Testis (tissue), 2 donors: ENCODE measurements at regions not wholly inside any gene's neighbourhood (a gene's known extent, or its start where the extent isn't known, plus 50 kb on each side); places are given as distances from the start of the nearest gene placed in this dataset.
"Not testable (repeated sequence)": the region's sequence is repeated elsewhere in the genome, so short reads cannot be mapped to it uniquely, and the experiment has no call there.

ENCODE experiments used
- DNase-seq: peaks from one replicate; pipeline ENCODE4 v3.0.0-alpha.2; 2019
- H3K27ac ChIP-seq, 2 donors: fragments of 200-600 bp; sonication (generic); one replicate each; pipeline ENCODE4 v1.5.1; 2019
- H3K27me3 ChIP-seq: fragments of 200-600 bp; sonication (generic); one replicate; pipeline ENCODE4 v1.5.1; 2019
- H3K36me3 ChIP-seq: fragments of 200-600 bp; sonication (generic); one replicate; pipeline ENCODE4 v1.5.1; 2017; ENCODE audit warnings: low read depth; ENCODE audit errors: missing control alignments
- H3K4me1 ChIP-seq: fragments of 200-600 bp; sonication (generic); one replicate; pipeline ENCODE4 v1.5.1; 2019
- H3K4me3 ChIP-seq, 2 donors: fragments of 200-600 bp; sonication (generic); one replicate each; pipeline ENCODE4 v1.5.1; 2017 to 2019
- H3K9me3 ChIP-seq: fragments of 200-600 bp; sonication (generic); one replicate; pipeline ENCODE4 v1.5.1; 2017
- POLR2A ChIP-seq: fragments of 450-650 bp; IDR thresholded peaks from one replicate; pipeline ENCODE4 v1.6.1; 2017; ENCODE audit warnings: antibody characterized with exemption, mild to moderate bottlenecking, moderate library complexity
- WGBS, 2 donors: methylation state at CpG; one replicate each; pipeline ENCODE4 v1.1.5; 2018; 5-methylcytosine and 5-hydroxymethylcytosine counted together
- intact Hi-C: fragments of 100-400 bp; cut with DNase I; formaldehyde crosslinking; loops from one replicate; pipeline ENCODE4 v1.15.1; 2023; ENCODE audit warnings: low total_unique reads
- TF ChIP-seq, protein P1 (sequence below), 3 experiments: fragments of 450-650 bp in 2 of 3; fragments of 200-600 bp in 1 of 3; sonication (generic) in 1 of 3; IDR thresholded peaks; one replicate each; pipeline ENCODE4 v1.5.1; 2016 to 2019; ENCODE audit warnings: antibody characterized with exemption in 3 of 3, mild to moderate bottlenecking in 2 of 3, moderate library complexity in 1 of 3

GRCh38 chr13:54033323-54033861 lies 1004.8 kb downstream of the OLFM4 start:
- Histone ChIP-seq H3K9me3 (no peaks in the 10 kb centered on the region), H3K4me3 (no peak overlapping the region), H3K36me3 (no peaks in the 10 kb centered on the region), H3K27me3 (no peaks in the 10 kb centered on the region), H3K27ac (no peak overlapping the region), H3K4me1 (no peaks in the 10 kb centered on the region)
- intact Hi-C loops = no loop called here
- WGBS, 2 donors = 92 to 98% methylated on average over 6 of the region's 6 CpGs
- DNase-seq = no peak
- TF ChIP-seq, protein P1, sequence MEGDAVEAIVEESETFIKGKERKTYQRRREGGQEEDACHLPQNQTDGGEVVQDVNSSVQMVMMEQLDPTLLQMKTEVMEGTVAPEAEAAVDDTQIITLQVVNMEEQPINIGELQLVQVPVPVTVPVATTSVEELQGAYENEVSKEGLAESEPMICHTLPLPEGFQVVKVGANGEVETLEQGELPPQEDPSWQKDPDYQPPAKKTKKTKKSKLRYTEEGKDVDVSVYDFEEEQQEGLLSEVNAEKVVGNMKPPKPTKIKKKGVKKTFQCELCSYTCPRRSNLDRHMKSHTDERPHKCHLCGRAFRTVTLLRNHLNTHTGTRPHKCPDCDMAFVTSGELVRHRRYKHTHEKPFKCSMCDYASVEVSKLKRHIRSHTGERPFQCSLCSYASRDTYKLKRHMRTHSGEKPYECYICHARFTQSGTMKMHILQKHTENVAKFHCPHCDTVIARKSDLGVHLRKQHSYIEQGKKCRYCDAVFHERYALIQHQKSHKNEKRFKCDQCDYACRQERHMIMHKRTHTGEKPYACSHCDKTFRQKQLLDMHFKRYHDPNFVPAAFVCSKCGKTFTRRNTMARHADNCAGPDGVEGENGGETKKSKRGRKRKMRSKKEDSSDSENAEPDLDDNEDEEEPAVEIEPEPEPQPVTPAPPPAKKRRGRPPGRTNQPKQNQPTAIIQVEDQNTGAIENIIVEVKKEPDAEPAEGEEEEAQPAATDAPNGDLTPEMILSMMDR (IDR thresholded peaks at IDR 0.05) = no peak

DNA sequence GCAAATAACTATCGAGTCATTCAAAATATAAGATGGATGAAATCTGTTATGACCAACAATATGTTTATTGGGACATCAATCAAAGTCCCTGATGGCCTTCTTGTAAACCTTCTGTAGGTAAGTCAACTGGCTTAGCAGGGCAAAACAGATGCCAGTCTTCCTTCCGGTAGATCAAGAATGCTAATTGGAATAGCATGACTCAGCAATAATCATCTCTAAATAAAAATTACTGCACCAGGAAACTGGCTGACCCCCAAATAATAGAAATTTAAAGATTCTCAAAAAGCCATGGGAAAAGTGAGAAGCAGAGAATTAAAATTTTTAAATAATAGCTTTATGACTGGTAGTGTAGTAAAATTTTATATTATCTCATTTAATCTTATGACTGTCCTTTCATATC lies 1005.4 kb downstream of the OLFM4 start:
- no peak for DNase-seq
- Histone ChIP-seq H3K4me1 (no peaks in the 10 kb centered on the region), H3K27ac (no peak overlapping the region), H3K36me3 (no peaks in the 10 kb centered on the region), H3K9me3 (no peaks in the 10 kb centered on the region), H3K4me3 (no peak overlapping the region), H3K27me3 (no peaks in the 10 kb centered on the region)
- TF ChIP-seq, protein P1 (IDR thresholded peaks at IDR 0.05) = no peak
- TF ChIP-seq POLR2A = no peak
- 94 to 95% methylated on average over 2 of the region's 2 CpGs for WGBS, 2 donors
- intact Hi-C loops = no loop called here

GRCh38 chr13:54057416-54057815 lies 1028.8 kb downstream of the OLFM4 start:
- DNase-seq, H3K27ac ChIP-seq, H3K27me3 ChIP-seq, H3K4me3 ChIP-seq, H3K9me3 ChIP-seq, intact Hi-C loops, H3K36me3 ChIP-seq, H3K4me1 ChIP-seq: not testable (repeated sequence)
- 90 to 93% methylated on average over 5 of the region's 5 CpGs for WGBS, 2 donors

- H3K27ac ChIP-seq, DNase-seq, H3K27me3 ChIP-seq, H3K4me3 ChIP-seq, intact Hi-C loops, H3K4me1 ChIP-seq, H3K9me3 ChIP-seq, H3K36me3 ChIP-seq: not testable (repeated sequence)
- 83 to 87% methylated on average over 8 of the region's 8 CpGs for WGBS, 2 donors
These were observed 1041.3 kb downstream of the OLFM4 start for GRCh38 chr13:54069958-54070357.

- TF ChIP-seq POLR2A = no peak
- TF ChIP-seq, protein P1 (IDR thresholded peaks at IDR 0.05) = no peak
- H3K27me3 ChIP-seq = no peaks in the 10 kb centered on the region
- H3K36me3 ChIP-seq = no peaks in the 10 kb centered on the region
- no peak for DNase-seq
- intact Hi-C loops = no loop called here
- no peak overlapping the region for H3K4me3 ChIP-seq
- H3K4me1 ChIP-seq = no peaks in the 10 kb centered on the region
- no peaks in the 10 kb centered on the region for H3K9me3 ChIP-seq
- no peak overlapping the region for H3K27ac ChIP-seq
These were observed 1049.0 kb downstream of the OLFM4 start for GRCh38 chr13:54077569-54077968.

- no peaks in the 10 kb centered on the region for H3K36me3 ChIP-seq
- no peak for TF ChIP-seq POLR2A
- TF ChIP-seq, protein P1 (IDR thresholded peaks at IDR 0.05) = no peak
- intact Hi-C loops = no loop called here
- H3K9me3 ChIP-seq = no peaks in the 10 kb centered on the region
- no peaks in the 10 kb centered on the region for H3K27me3 ChIP-seq
- no peak overlapping the region for H3K4me3 ChIP-seq
- 46% methylated on average over 3 of the region's 3 CpGs for WGBS, 2 donors
- no peak overlapping the region for H3K27ac ChIP-seq
- H3K4me1 ChIP-seq = no peaks in the 10 kb centered on the region
- DNase-seq = no peak
These were observed 1049.8 kb downstream of the OLFM4 start for GRCh38 chr13:54078271-54078870.

GRCh38 chr13:54082309-54082708 lies 1053.7 kb downstream of the OLFM4 start:
- WGBS, 2 donors = 75% methylated on average over 11 of the region's 11 CpGs
- intact Hi-C loops, H3K36me3 ChIP-seq, H3K4me1 ChIP-seq, H3K9me3 ChIP-seq, H3K27me3 ChIP-seq, DNase-seq, H3K4me3 ChIP-seq, H3K27ac ChIP-seq: not testable (repeated sequence)
